ENCODE measurements at regions not wholly inside any gene's neighbourhood (a gene's known extent, or its start where the extent isn't known, plus 50 kb on each side); places are given as distances from the start of the nearest gene placed in this dataset.

GRCh38 chr2:143823876-143824275, 694.7 kb downstream of the ARHGAP15 start:
- no peak for DNase-seq (ENCODE audit: low read depth, low spot score)

- no peak for DNase-seq (ENCODE audit: low read depth, low spot score)
These were observed 694.1 kb downstream of the ARHGAP15 start for GRCh38 chr2:143823296-143823695.

- DNase-seq (ENCODE audit: low read depth, low spot score) = no peak
These were observed 693.5 kb downstream of the ARHGAP15 start for GRCh38 chr2:143822736-143823135.

- no peak for DNase-seq (ENCODE audit: low read depth, low spot score)
These were observed 690.5 kb downstream of the ARHGAP15 start for GRCh38 chr2:143819764-143820163.

- no peak for DNase-seq (ENCODE audit: low read depth, low spot score)
These were observed 690.0 kb downstream of the ARHGAP15 start for GRCh38 chr2:143819190-143819735.

Data from pulmonary artery endothelial cell (primary cell).